HG03159 (cell line): ENCODE measurements at regions not wholly inside any gene's neighbourhood (a gene's known extent, or its start where the extent isn't known, plus 50 kb on each side); places are given as distances from the start of the nearest gene placed in this dataset.

Source experiments
- ATAC-seq: cut with Tn5 transposase; IDR thresholded peaks from one replicate; pipeline ENCODE4 v1.9.1; 2021; ENCODE audit warnings: mild to moderate bottlenecking, moderate library complexity; ENCODE audit not compliant: unreplicated experiment

- no peak for ATAC-seq
Measured at GRCh38 chr10:113433711-113434110, 119.1 kb upstream of the HABP2 start.

- no peak for ATAC-seq
Measured at GRCh38 chr10:113434315-113434714, 118.5 kb upstream of the HABP2 start.

GRCh38 chr10:113434950-113435349 is 117.9 kb upstream of the HABP2 start:
- no peak for ATAC-seq

- ATAC-seq: no peak
Measured at GRCh38 chr10:113435881-113436280, 117.0 kb upstream of the HABP2 start.

GRCh38 chr10:113436851-113437250 is 116.0 kb upstream of the HABP2 start:
- no peak for ATAC-seq

- ATAC-seq: no peak
Measured at GRCh38 chr10:113438652-113439051, 114.2 kb upstream of the HABP2 start.

- no peak for ATAC-seq
Measured at GRCh38 chr10:113441220-113441619, 111.6 kb upstream of the HABP2 start.

GRCh38 chr10:113441686-113442270 is 111.1 kb upstream of the HABP2 start:
- ATAC-seq: no peak

- ATAC-seq: no peak
Measured at GRCh38 chr10:113442336-113442735, 110.5 kb upstream of the HABP2 start.

GRCh38 chr10:113443141-113443925 is 109.5 kb upstream of the HABP2 start:
- ATAC-seq: no peak

- no peak for ATAC-seq
Measured at GRCh38 chr10:113444766-113445365, 108.0 kb upstream of the HABP2 start.

- no peak for ATAC-seq
Measured at GRCh38 chr10:113445736-113446135, 107.1 kb upstream of the HABP2 start.

GRCh38 chr10:113446739-113447138 is 106.1 kb upstream of the HABP2 start:
- ATAC-seq: no peak

- no peak for ATAC-seq
Measured at GRCh38 chr10:113447278-113447677, 105.6 kb upstream of the HABP2 start.

- no peak for ATAC-seq
Measured at GRCh38 chr10:113449006-113449695, 103.7 kb upstream of the HABP2 start.

GRCh38 chr10:113450046-113450804 is 102.6 kb upstream of the HABP2 start:
- ATAC-seq: no peak

- ATAC-seq: no peak
Measured at GRCh38 chr10:113450906-113451305, 101.9 kb upstream of the HABP2 start.

- no peak for ATAC-seq
Measured at GRCh38 chr10:113452146-113452845, 100.6 kb upstream of the HABP2 start.

- ATAC-seq: no peak
Measured at GRCh38 chr10:113453351-113453750, 99.5 kb upstream of the HABP2 start.

GRCh38 chr10:113454341-113455061 is 98.4 kb upstream of the HABP2 start:
- ATAC-seq: no peak
